Astrocyte (in vitro differentiated cells and primary cell): ENCODE measurements at regions not wholly inside any gene's neighbourhood (a gene's known extent, or its start where the extent isn't known, plus 50 kb on each side); places are given as distances from the start of the nearest gene placed in this dataset.

Experiments
- DNase-seq: peaks from one replicate; pipeline ENCODE4 v3.0.0-alpha.2; 2010; ENCODE audit warnings: low read depth
- FAIRE-seq: peaks from 2 replicates; lab custom pipeline; 2011; peaks lifted over from hg19 to GRCh38; lab: Jason Lieb, UNC
- H2AFZ ChIP-seq: 2 replicates; pipeline ENCODE4 v1.6.0; 2012; ENCODE audit warnings: low read depth, low read length, inconsistent platforms
- H3K27ac ChIP-seq: 2 replicates; pipeline ENCODE4 v1.5.1; 2011; ENCODE audit warnings: low read depth, low read length, inconsistent platforms
- H3K27me3 ChIP-seq: 2 replicates; pipeline ENCODE4 v1.6.0; 2011; ENCODE audit warnings: low read length, inconsistent platforms; ENCODE audit not compliant: insufficient read depth
- H3K36me3 ChIP-seq: 2 replicates; pipeline ENCODE4 v1.5.1; 2011; ENCODE audit warnings: low read length, inconsistent platforms; ENCODE audit not compliant: insufficient read depth
- H3K4me1 ChIP-seq: 2 replicates; pipeline ENCODE4 v1.5.1; 2011; ENCODE audit warnings: low read length, inconsistent platforms; ENCODE audit not compliant: insufficient read depth
- H3K4me2 ChIP-seq: 2 replicates; pipeline ENCODE4 v1.6.0; 2012; ENCODE audit warnings: low read length, inconsistent platforms
- H3K4me3 ChIP-seq: 2 replicates; pipeline ENCODE4 v1.5.1; 2011; ENCODE audit warnings: low read depth, mild to moderate bottlenecking, low read length, inconsistent platforms; ENCODE audit not compliant: insufficient read depth
- H3K79me2 ChIP-seq: 2 replicates; pipeline ENCODE4 v1.6.0; 2012; ENCODE audit warnings: mild to moderate bottlenecking, low read length, inconsistent platforms; ENCODE audit not compliant: insufficient read depth
- H3K9ac ChIP-seq: 2 replicates; pipeline ENCODE4 v1.6.0; 2012; ENCODE audit warnings: mild to moderate bottlenecking, low read length, inconsistent platforms
- H3K9me3 ChIP-seq: 2 replicates; pipeline ENCODE4 v1.5.1; 2012; ENCODE audit warnings: low read depth, mild to moderate bottlenecking, low read length, inconsistent platforms; ENCODE audit not compliant: insufficient read depth
- H4K20me1 ChIP-seq: 2 replicates; pipeline ENCODE4 v1.6.0; 2012; ENCODE audit warnings: low read length, inconsistent platforms; ENCODE audit not compliant: insufficient read depth
- H3K27ac Mint-ChIP-seq: one replicate; pipeline ENCODE4 v1.8.0; 2021; ENCODE audit warnings: mild to moderate bottlenecking, mixed read lengths; ENCODE audit not compliant: unreplicated experiment
- H3K27me3 Mint-ChIP-seq: one replicate; pipeline ENCODE4 v1.8.0; 2021; ENCODE audit warnings: low read depth, mixed read lengths; ENCODE audit not compliant: unreplicated experiment
- H3K36me3 Mint-ChIP-seq: one replicate; pipeline ENCODE4 v1.8.0; 2021; ENCODE audit warnings: low read depth, mixed read lengths; ENCODE audit not compliant: unreplicated experiment
- H3K4me1 Mint-ChIP-seq: one replicate; pipeline ENCODE4 v1.8.0; 2021; ENCODE audit warnings: low read depth, mixed read lengths; ENCODE audit not compliant: unreplicated experiment
- H3K4me3 Mint-ChIP-seq: one replicate; pipeline ENCODE4 v1.8.0; 2021; ENCODE audit warnings: mild to moderate bottlenecking, moderate library complexity, mixed read lengths; ENCODE audit not compliant: unreplicated experiment
- H3K9me3 Mint-ChIP-seq: one replicate; pipeline ENCODE4 v1.8.0; 2021; ENCODE audit warnings: mild to moderate bottlenecking, mixed read lengths; ENCODE audit not compliant: unreplicated experiment
- EZH2 ChIP-seq: IDR thresholded peaks from 2 replicates; pipeline ENCODE4 v1.6.1; 2012; ENCODE audit warnings: mild to moderate bottlenecking, low read length, inconsistent platforms; ENCODE audit not compliant: insufficient read depth
- TF ChIP-seq, protein P1 (sequence below): IDR thresholded peaks from 2 replicates; pipeline ENCODE4 v1.5.1; 2011; ENCODE audit warnings: low read depth, mild to moderate bottlenecking, inconsistent platforms, low read length, moderate library complexity; ENCODE audit not compliant: insufficient read depth

DNA sequence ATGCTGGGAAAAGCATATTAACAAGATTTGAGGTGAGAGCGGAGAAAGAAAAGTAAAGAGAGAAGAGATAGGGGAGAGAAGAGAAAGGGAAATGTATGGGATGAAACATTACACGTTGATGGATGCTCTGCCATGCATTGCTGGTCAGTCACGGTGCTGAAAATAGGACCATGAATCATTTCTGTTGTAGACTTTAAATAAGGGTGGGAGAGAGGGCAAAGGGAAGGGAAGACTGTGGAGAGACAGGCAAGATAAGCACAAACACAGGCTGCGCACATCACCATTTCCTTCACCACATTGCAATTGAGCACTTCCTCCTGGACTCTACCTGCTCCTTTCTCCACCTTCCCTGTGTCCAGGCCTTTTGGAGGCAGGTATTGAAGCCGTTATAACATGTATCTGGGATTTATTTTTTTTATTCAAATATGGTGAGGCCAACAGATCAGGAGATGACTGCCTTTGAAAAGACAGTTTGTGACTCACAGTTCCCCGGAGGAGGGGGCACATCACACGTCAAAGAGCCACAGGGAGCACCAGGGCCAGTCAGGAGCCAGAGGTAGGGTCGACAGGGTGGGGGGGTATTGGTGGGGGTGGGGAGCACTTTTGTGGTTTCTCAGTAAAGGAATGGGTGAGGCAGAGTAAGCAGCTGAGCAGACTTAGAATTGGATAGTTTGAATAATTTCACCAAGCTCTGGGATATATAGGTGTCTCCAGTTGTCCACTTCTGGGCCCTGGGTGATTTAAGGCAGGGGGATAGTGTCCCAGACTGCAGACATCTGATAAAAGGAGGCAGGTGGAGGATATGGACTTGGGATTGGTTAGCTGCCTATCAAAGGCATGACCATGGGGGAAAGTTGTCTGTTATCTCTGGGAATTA is 372.8 kb upstream of the ST6GAL2 start:
- H3K36me3 ChIP-seq: no peaks in the 10 kb centered on the region
- FAIRE-seq (no peak), DNase-seq (no peak)
- H3K27ac Mint-ChIP-seq: no peak overlapping the region
- H3K4me3 ChIP-seq: no peak overlapping the region
- no peak overlapping the region for H2AFZ ChIP-seq
- H4K20me1 ChIP-seq: no peaks in the 10 kb centered on the region
- no peak overlapping the region for H3K27ac ChIP-seq
- H3K9me3 Mint-ChIP-seq: no peaks in the 10 kb centered on the region
- no peak for TF ChIP-seq EZH2
- TF ChIP-seq, protein P1, sequence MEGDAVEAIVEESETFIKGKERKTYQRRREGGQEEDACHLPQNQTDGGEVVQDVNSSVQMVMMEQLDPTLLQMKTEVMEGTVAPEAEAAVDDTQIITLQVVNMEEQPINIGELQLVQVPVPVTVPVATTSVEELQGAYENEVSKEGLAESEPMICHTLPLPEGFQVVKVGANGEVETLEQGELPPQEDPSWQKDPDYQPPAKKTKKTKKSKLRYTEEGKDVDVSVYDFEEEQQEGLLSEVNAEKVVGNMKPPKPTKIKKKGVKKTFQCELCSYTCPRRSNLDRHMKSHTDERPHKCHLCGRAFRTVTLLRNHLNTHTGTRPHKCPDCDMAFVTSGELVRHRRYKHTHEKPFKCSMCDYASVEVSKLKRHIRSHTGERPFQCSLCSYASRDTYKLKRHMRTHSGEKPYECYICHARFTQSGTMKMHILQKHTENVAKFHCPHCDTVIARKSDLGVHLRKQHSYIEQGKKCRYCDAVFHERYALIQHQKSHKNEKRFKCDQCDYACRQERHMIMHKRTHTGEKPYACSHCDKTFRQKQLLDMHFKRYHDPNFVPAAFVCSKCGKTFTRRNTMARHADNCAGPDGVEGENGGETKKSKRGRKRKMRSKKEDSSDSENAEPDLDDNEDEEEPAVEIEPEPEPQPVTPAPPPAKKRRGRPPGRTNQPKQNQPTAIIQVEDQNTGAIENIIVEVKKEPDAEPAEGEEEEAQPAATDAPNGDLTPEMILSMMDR: no peak
- H3K4me2 ChIP-seq: no peak overlapping the region
- H3K9me3 ChIP-seq: no peaks in the 10 kb centered on the region
- H3K9ac ChIP-seq: no peak overlapping the region
- no peaks in the 10 kb centered on the region for H3K79me2 ChIP-seq
- H3K4me3 Mint-ChIP-seq: no peak overlapping the region
- no peaks in the 10 kb centered on the region for H3K27me3 Mint-ChIP-seq
- H3K36me3 Mint-ChIP-seq: no peaks in the 10 kb centered on the region
- peaks cover 23% of the 10 kb centered on the region for H3K4me1 Mint-ChIP-seq
- H3K27me3 ChIP-seq: no peaks in the 10 kb centered on the region
- no peaks in the 10 kb centered on the region for H3K4me1 ChIP-seq

GRCh38 chr2:107259408-107260195 is 373.6 kb upstream of the ST6GAL2 start:
- no peak overlapping the region for H3K4me3 Mint-ChIP-seq
- DNase-seq (no peak), FAIRE-seq (no peak)
- no peaks in the 10 kb centered on the region for H3K79me2 ChIP-seq
- no peaks in the 10 kb centered on the region for H3K4me1 ChIP-seq
- no peaks in the 10 kb centered on the region for H3K36me3 Mint-ChIP-seq
- no peaks in the 10 kb centered on the region for H4K20me1 ChIP-seq
- no peaks in the 10 kb centered on the region for H3K36me3 ChIP-seq
- H3K4me1 Mint-ChIP-seq: peaks cover 25% of the 10 kb centered on the region
- H3K9ac ChIP-seq: no peak overlapping the region
- no peak overlapping the region for H3K4me2 ChIP-seq
- no peaks in the 10 kb centered on the region for H3K27me3 ChIP-seq
- no peak overlapping the region for H3K4me3 ChIP-seq
- H3K27me3 Mint-ChIP-seq: no peaks in the 10 kb centered on the region
- H2AFZ ChIP-seq: no peak overlapping the region
- no peak overlapping the region for H3K27ac ChIP-seq
- no peaks in the 10 kb centered on the region for H3K9me3 ChIP-seq
- no peaks in the 10 kb centered on the region for H3K9me3 Mint-ChIP-seq
- no peak overlapping the region for H3K27ac Mint-ChIP-seq
- TF ChIP-seq, protein P1: no peak
- no peak for TF ChIP-seq EZH2
